ENCODE measurements at regions not wholly inside any gene's neighbourhood (a gene's known extent, or its start where the extent isn't known, plus 50 kb on each side); places are given as distances from the start of the nearest gene placed in this dataset.

DNA sequence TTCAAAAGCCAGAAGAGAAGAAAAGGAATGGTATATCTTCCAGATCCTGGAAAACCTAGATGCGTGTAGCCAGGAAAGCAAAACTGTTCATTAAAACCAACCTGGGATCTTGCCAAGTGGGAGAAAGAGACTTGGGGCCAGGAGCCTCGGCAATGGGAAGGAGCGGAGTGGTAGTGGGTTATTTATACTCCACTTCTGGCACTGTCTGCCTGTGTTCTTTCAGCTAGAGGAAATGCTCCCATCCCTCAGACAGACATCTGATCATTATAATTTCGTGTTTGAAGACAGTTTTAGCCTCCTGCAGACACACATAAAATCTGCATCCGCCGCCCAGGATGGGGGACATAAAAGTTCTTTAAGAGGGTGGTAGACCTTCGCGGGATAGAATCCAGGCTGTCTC lies 421.6 kb downstream of the RPS24 start:
- FAIRE-seq (no peak), DNase-seq (ENCODE audit: insufficient read length, low spot score) (no peak)
- TF ChIP-seq, protein P1, sequence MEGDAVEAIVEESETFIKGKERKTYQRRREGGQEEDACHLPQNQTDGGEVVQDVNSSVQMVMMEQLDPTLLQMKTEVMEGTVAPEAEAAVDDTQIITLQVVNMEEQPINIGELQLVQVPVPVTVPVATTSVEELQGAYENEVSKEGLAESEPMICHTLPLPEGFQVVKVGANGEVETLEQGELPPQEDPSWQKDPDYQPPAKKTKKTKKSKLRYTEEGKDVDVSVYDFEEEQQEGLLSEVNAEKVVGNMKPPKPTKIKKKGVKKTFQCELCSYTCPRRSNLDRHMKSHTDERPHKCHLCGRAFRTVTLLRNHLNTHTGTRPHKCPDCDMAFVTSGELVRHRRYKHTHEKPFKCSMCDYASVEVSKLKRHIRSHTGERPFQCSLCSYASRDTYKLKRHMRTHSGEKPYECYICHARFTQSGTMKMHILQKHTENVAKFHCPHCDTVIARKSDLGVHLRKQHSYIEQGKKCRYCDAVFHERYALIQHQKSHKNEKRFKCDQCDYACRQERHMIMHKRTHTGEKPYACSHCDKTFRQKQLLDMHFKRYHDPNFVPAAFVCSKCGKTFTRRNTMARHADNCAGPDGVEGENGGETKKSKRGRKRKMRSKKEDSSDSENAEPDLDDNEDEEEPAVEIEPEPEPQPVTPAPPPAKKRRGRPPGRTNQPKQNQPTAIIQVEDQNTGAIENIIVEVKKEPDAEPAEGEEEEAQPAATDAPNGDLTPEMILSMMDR (IDR thresholded peaks at IDR 0.05; ENCODE audit: insufficient read depth, missing control alignments), result no peak

DNA sequence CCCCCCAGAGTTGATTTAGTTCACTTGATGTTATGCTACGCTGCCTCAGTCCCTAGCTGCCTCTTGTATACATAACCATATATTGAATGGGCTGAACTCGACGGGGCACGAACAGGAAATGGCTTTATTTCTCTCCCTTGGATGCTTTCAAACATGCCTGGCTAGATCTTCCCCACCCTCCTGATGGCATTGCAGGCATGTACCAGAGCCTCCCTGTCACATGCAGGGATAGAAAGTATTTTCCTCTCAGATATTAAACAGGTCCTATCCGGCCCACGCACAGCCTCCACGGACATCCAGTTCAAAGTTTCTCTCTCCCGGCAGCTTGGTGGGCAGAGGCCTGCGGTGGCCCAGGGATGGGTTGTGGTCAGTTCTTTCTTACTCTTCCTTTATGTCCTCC lies 422.1 kb downstream of the RPS24 start:
- TF ChIP-seq, protein P1 (IDR thresholded peaks at IDR 0.05; ENCODE audit: insufficient read depth, missing control alignments), result no peak
- no peak for FAIRE-seq
- DNase-seq (ENCODE audit: insufficient read length, low spot score), result no peak

DNA sequence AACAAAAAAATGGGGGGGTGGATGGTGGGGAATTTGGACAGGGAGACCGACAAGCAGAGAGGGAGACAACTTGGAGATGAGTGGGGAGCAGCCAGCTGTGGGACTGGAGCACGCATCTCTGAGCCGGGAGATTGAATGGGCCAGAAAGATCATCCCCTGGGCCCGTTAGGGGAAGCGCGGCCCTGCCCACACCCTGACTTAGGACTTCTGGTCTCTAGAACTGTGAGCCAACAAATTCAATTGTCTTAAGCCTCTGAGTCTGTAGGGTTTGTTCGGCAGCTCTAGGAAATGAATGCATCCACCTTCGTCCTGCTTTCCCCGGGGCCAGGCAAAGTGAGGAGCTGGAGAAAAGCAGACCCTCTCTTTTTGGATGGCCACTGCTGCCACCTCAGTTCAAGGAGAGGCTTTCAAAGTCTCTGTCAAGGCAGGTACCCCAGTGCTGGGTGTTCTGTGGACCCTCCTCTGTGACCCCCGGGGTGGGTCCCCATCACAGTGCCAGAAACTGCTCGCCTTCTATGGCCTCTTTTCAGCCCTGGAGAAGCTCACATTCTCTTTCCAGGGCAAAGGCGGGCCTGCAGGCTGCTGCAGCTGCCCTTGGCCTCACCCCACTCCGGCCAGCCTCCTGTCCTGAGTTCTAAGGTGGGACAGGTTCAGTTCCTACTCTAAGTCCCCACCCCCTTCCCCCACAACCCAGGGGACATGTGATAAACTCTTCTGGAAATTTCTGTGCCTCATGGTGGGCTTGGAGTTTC lies 423.2 kb downstream of the RPS24 start:
- DNase-seq (ENCODE audit: insufficient read length, low spot score), result no peak
- TF ChIP-seq, protein P1 (IDR thresholded peaks at IDR 0.05; ENCODE audit: insufficient read depth, missing control alignments), result no peak
- no peak for FAIRE-seq

DNA sequence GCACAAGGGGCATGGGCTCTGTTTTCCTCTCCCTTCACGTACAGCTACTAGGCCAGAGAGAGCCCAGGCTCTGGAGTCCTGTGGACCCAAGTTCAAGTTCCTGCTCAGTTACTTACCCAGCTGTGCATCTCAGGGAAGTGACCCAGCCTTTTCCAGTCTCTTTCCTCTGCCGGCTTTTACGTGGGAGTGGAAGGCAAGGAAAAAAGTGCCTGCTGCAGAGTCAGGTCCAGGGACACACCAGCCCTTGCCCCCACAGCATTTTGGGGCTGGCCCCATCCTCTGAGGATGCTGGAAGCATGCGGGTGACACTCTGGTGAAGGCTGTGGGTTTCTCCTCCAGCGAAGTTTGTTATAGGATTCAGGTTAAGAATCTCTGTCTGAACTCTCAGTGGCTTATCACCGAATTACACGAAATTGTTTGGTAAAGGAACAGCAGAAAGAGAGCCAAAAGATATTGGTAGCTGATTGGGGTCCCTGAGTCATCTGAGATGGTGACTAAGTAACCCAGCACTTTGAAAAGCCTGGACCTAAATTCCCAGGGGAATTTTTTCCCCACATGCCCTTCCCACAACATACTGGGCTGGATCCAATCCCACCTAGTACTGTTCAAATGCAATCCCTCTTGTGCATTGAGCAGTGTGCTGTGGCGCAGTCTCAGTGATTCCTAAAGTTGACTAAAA lies 424.3 kb downstream of the RPS24 start:
- DNase-seq (ENCODE audit: insufficient read length, low spot score), result no peak
- no peak for FAIRE-seq
- TF ChIP-seq, protein P1 (IDR thresholded peaks at IDR 0.05; ENCODE audit: insufficient read depth, missing control alignments), result no peak

DNA sequence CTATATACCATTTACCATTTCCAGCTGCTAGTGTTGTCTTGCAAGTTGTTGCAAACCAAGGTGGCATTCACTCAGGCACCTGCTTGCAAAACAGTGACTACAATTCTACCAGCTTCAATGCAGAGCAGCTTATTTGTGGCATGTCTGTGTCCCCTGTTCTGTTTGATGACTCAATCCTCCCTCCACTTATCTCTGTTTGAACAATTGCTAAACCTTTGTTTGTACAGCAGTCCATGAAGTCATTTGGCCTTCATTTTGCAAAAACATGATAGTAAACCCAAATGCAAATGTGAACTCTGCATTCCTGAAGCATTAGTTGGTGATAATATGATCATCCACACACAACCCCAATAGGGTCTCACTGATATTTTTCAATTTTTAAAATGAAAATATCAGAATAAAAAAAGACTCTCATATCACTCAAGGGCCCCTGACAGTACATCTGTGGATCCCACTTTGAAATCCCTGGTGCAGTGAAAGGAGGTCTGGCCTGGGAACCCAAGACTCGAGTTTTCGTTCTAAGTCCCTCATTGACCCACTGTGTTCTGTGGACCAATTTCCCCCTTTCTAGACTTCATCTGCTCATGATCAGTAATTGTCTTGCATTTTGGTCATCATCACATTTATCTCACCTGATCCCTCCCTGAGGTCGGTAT lies 425.4 kb downstream of the RPS24 start:
- FAIRE-seq (no peak), DNase-seq (ENCODE audit: insufficient read length, low spot score) (no peak)
- TF ChIP-seq, protein P1 (IDR thresholded peaks at IDR 0.05; ENCODE audit: insufficient read depth, missing control alignments), result no peak

DNA sequence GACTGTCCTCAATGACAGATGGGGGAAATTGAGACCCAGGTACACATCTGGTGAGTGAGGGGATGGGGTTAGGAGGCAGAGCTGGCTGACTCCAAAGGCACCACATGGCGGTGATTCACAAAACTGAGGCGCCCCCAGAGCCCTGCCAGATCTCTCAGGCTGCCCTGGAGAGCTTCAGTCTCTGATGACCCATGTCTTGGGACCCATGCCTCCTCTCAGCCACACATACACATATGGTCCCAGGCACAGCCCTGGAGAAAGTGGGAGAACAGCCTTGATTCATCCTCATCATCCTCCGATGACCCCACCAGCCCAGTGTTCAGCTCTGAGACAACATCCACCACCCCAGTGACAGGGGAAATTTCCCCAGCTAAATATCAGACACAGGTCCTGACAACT lies 426.0 kb downstream of the RPS24 start:
- DNase-seq (ENCODE audit: insufficient read length, low spot score), result no peak
- TF ChIP-seq, protein P1 (IDR thresholded peaks at IDR 0.05; ENCODE audit: insufficient read depth, missing control alignments), result no peak

More for the DNA sequence above, 426.0 kb downstream of the RPS24 start:
- no peak for FAIRE-seq

Data from D721Med (cell line).